GM12891 (cell line): ENCODE measurements at regions not wholly inside any gene's neighbourhood (a gene's known extent, or its start where the extent isn't known, plus 50 kb on each side); places are given as distances from the start of the nearest gene placed in this dataset.

ENCODE experiments used
- POLR2A ChIP-seq: IDR thresholded peaks from 2 replicates; pipeline ENCODE4 v1.6.1; 2011; ENCODE audit warnings: low read depth, low read length, control low read depth
- POLR2AphosphoS5 ChIP-seq: IDR thresholded peaks from 2 replicates; pipeline ENCODE4 v1.6.1; 2011; ENCODE audit warnings: low read depth, low read length, control low read depth
- SPI1 ChIP-seq: IDR thresholded peaks from 2 replicates; pipeline ENCODE4 v1.6.1; 2011; ENCODE audit warnings: low read depth, low read length, control low read depth

DNA sequence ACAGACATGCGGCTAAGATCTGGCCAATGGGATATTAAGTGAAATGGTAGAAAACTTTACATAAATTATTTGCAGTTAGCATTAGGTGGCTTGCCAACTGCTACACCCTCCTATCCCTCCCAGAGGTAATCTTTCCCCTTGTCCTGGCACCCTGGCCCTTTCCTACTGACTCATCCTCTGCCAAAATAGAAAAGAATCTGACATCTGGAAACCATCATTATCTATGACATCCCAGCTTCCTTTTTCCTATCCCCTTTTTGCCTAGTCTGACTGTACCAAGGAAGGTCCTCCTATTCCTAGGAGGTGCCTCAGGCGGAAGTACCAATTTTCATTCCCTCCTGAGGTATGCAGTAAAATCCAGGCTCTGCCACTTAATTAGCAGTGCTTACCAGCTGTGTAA is 163.6 kb upstream of the KLF3 start:
- no peak for TF ChIP-seq POLR2A
- no peak for TF ChIP-seq SPI1
- TF ChIP-seq POLR2AphosphoS5: no peak
